ENCODE measurements at regions not wholly inside any gene's neighbourhood (a gene's known extent, or its start where the extent isn't known, plus 50 kb on each side); places are given as distances from the start of the nearest gene placed in this dataset.
"Not testable (repeated sequence)": the region's sequence is repeated elsewhere in the genome, so short reads cannot be mapped to it uniquely, and the experiment has no call there.

- no peak for DNase-seq (ENCODE audit: low read depth, low spot score)
- H3K4me3 ChIP-seq (ENCODE audit: low read depth, low read length) = no peak overlapping the region
- TF ChIP-seq CTCF (IDR thresholded peaks at IDR 0.05; ENCODE audit: low read depth, low read length) = no peak
- in situ Hi-C loops (cut with HindIII; ENCODE audit: low sequenced_read_pairs) = no loop called here
These were observed 56.3 kb upstream of the GPC1 start for GRCh38 chr2:240379089-240379636.

- no peak for DNase-seq (ENCODE audit: low read depth, low spot score)
- no peak for TF ChIP-seq CTCF (IDR thresholded peaks at IDR 0.05; ENCODE audit: low read depth, low read length)
- H3K4me3 ChIP-seq (ENCODE audit: low read depth, low read length) = no peak overlapping the region
- in situ Hi-C loops (cut with HindIII; ENCODE audit: low sequenced_read_pairs) = no loop called here
These were observed 52.2 kb upstream of the GPC1 start for GRCh38 chr2:240383099-240383758.

- TF ChIP-seq CTCF (IDR thresholded peaks at IDR 0.05; ENCODE audit: low read depth, low read length) = no peak
- no peak for DNase-seq (ENCODE audit: low read depth, low spot score)
- H3K4me3 ChIP-seq (ENCODE audit: low read depth, low read length) = no peak overlapping the region
- in situ Hi-C loops (cut with HindIII; ENCODE audit: low sequenced_read_pairs) = no loop called here
These were observed 51.4 kb upstream of the GPC1 start for GRCh38 chr2:240383871-240384700.

GRCh38 chr2:240384711-240385450 is 50.6 kb upstream of the GPC1 start:
- DNase-seq (ENCODE audit: low read depth, low spot score) = no peak
- no peak overlapping the region for H3K4me3 ChIP-seq (ENCODE audit: low read depth, low read length)
- no peak for TF ChIP-seq CTCF (IDR thresholded peaks at IDR 0.05; ENCODE audit: low read depth, low read length)
- in situ Hi-C loops (cut with HindIII; ENCODE audit: low sequenced_read_pairs) = no loop called here

- in situ Hi-C loops (cut with HindIII; ENCODE audit: low sequenced_read_pairs); H3K4me3 ChIP-seq (ENCODE audit: low read depth, low read length); DNase-seq (ENCODE audit: low read depth, low spot score): not testable (repeated sequence)
These were observed 49.9 kb upstream of the GPC1 start for GRCh38 chr2:240385451-240386161.

Measured in astrocyte of the spinal cord (primary cell).